Skin epidermis (tissue), 12 donors: ENCODE measurements at regions not wholly inside any gene's neighbourhood (a gene's known extent, or its start where the extent isn't known, plus 50 kb on each side); places are given as distances from the start of the nearest gene placed in this dataset.
A peak's percentile ranks its signal among the peaks of the same experiment; 100 is the strongest.
"Not testable (repeated sequence)": the region's sequence is repeated elsewhere in the genome, so short reads cannot be mapped to it uniquely, and the experiment has no call there.

Experiments used
- H3K27ac ChIP-seq, 21 experiments: fragments of 200-600 bp; sonication (generic) in 11 of 21; one replicate each; pipeline ENCODE4 v1.5.0; 2020; ENCODE audit warnings: mild to moderate bottlenecking in 3 of 21, inconsistent platforms in 2 of 21, moderate library complexity in 2 of 21
- H3K4me3 ChIP-seq, 7 experiments: fragments of 200-600 bp; sonication (generic) in 2 of 7; one replicate each; pipeline ENCODE4 v1.5.0; 2020; ENCODE audit warnings: inconsistent platforms in 2 of 7, mild to moderate bottlenecking in 2 of 7, moderate library complexity in 1 of 7

GRCh38 chr14:105982664-105983063 lies 456.3 kb downstream of the TMEM121 start:
- H3K4me3 ChIP-seq: no peak overlapping the region
- H3K27ac ChIP-seq: peak overlapping the region in 1 of 21 experiments; percentile 29

- Histone ChIP-seq H3K4me3 (no peak overlapping the region), H3K27ac (peak overlapping the region in 4 of 21 experiments; percentile 25 to 81 (median 58))
Measured at GRCh38 chr14:105986894-105987284, 460.5 kb downstream of the TMEM121 start.

DNA sequence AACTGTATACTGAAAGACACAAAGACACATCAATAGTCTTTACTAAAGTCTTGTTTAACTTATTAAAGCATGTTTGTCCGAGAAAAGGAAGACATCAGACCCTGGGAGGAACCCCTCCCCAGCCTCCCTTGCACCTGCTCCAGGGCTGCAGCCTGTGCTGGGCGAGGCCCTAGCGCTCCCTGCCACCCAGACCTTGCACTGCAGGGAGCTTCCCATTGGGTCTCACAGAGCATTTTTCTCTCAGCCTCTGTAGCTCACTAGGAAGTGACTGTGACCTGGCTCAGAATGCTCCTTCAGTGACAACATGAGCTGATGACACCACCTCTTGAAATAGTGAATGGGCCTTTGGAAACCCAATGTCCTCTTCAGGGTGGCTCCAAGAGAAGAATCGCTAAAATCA lies 461.2 kb downstream of the TMEM121 start:
- Histone ChIP-seq H3K4me3 (no peak overlapping the region), H3K27ac (peak overlapping the region in 3 of 21 experiments; percentile 27 to 71 (median 27))

DNA sequence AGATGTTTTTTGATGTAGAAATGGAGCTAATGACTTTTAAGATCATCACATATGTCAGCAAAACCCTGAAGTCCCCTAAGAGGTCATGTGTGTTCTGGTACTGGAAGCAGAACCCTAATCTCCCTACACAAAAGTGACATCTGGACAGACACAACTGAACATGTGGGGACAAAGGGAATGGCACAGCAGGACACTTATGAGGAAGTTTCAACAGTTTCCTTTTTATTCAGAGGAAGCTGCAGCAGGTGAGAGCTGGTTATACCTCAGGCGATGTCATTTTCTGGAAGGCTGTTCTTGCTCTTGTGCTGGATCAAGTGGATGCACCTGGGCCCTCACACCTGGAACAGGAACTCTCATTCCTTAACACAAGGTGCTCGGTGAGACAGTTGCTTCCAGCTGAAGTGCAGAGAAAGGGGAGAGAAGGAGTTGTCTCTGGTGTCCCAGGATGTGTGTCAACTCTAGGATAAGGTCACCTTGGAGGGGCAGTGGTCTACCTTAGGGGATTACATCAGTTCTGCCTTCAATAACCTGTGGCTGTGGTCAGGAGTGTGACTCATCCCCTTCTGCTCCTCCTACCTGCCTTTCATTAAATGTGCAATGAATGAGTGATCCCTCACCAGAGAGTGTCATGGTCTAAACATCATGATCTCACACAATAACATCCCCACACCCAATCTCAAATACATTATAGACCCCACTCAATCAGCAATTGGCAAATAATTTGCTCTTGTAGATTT lies 463.4 kb downstream of the TMEM121 start:
- no peak overlapping the region for H3K27ac ChIP-seq
- no peak overlapping the region for H3K4me3 ChIP-seq

DNA sequence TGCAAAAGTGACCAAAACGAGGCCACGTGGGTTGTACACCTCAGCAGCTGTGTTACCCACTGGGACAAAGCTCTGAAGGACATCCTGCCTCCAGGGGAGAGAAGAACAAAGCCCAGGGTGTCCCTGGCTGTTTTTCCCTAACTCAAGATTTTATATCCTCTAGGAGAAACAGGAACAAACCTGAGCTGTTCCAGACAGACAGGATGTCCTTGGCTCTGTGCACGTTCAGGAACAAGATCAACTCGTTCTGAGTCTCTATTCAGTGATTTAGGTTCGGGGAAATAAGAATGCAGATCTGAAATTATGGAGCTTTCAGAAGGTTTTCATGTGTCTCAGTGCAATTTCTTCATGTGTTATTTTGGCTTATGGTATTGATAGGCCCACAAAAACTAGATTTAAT lies 465.3 kb downstream of the TMEM121 start:
- not testable (repeated sequence) for H3K4me3 ChIP-seq, H3K27ac ChIP-seq

DNA sequence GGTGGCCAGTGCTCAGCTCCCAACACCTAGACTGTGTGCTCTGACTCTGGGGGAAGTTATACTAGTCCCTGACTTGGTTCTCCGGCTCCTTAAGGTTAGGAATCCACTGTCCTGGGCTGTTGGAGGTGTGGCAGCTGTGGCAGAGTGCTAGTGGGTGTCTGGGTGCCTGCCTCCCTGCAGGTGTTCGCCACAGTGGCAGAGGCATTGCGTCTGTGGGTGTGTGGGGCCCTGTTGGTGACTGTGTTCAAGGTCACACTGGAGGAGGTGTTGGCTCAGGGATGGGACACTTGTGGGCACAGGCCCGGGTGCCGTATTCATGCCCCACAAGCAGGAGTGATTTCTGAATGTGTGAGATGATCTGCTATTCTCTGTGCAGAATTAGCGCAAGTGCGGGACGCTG lies 467.4 kb downstream of the TMEM121 start:
- no peak overlapping the region for H3K4me3 ChIP-seq
- H3K27ac ChIP-seq: no peak overlapping the region

- H3K27ac ChIP-seq, H3K4me3 ChIP-seq: not testable (repeated sequence)
Measured at GRCh38 chr14:105995011-105995710, 468.8 kb downstream of the TMEM121 start.

GRCh38 chr14:105998597-105998996 lies 472.2 kb downstream of the TMEM121 start:
- H3K4me3 ChIP-seq: not testable (repeated sequence)
- H3K27ac ChIP-seq: peak overlapping the region in 1 of 21 experiments; percentile 23

DNA sequence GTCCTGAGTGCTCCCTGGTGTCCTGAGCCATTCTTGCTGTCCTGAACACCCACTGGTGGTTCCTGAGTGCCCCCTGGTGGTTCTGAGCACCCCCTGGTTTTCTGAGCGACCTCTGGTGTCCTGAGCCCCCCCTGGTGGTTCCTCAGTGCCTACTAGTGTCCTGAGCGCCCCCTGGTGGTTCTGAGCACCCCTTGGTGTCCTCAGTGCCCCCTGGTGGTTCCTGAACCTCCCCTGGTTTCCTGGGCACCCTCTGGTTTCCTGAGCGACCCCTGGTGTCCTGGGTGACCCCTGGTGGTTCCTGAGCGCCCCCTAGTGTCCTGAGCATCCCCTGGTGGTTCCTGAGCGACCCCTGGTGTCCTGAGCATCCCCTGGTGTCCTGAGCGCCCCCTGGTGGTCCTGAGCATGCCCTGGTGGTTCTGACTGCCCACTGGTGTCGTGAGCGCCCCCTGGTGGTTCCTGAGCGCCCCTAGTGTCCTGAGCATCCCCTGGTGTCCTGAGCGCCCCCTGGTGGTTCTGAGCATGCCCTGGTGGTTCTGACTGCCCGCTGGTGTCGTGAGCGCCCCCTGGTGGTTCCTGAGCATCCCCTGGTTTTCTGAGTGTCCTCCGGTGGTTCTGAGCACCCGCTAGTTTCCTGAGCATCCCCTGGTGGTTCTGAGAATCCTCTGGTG lies 473.1 kb downstream of the TMEM121 start:
- H3K4me3 ChIP-seq: no peak overlapping the region
- no peak overlapping the region for H3K27ac ChIP-seq

GRCh38 chr14:106000029-106000511 lies 473.7 kb downstream of the TMEM121 start:
- not testable (repeated sequence) for H3K27ac ChIP-seq, H3K4me3 ChIP-seq

DNA sequence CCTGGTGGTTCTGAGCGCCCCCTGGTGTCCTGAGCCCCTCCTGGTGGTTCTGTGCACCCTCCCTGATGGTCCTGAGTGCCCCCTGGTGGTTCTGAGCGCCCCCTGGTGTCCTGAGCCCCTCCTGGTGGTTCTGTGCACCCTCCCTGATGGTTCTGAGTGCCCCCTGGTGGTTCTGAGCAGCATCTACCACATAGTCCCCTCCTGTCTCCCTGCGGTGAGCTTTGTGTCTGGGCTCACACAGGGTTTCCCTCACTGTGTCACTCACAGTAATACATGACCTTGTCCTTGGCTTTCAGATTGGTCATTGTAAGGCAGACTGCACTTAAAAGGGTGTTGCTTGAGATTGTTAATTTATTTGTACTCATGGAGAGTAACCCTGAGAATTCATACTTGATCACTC lies 474.9 kb downstream of the TMEM121 start:
- not testable (repeated sequence) for H3K4me3 ChIP-seq, H3K27ac ChIP-seq

- H3K27ac ChIP-seq: no peak overlapping the region
- H3K4me3 ChIP-seq: no peak overlapping the region
Measured at GRCh38 chr14:106003351-106003750, 477.0 kb downstream of the TMEM121 start.

- H3K4me3 ChIP-seq: peak overlapping the region in 1 of 7 experiments; percentile 13
- H3K27ac ChIP-seq: peak overlapping the region in 6 of 21 experiments; percentile 31 to 94 (median 78)
Measured at GRCh38 chr14:106004937-106005795, 478.8 kb downstream of the TMEM121 start.

- H3K27ac ChIP-seq: peak overlapping the region in 1 of 21 experiments; percentile 94
- H3K4me3 ChIP-seq: not testable (repeated sequence)
Measured at GRCh38 chr14:106006043-106006442, 479.7 kb downstream of the TMEM121 start.

- H3K27ac ChIP-seq, H3K4me3 ChIP-seq: not testable (repeated sequence)
Measured at GRCh38 chr14:106006716-106007115, 480.3 kb downstream of the TMEM121 start.

GRCh38 chr14:106010783-106011182 lies 484.4 kb downstream of the TMEM121 start:
- no peak overlapping the region for H3K4me3 ChIP-seq

GRCh38 chr14:106011631-106012360 lies 485.4 kb downstream of the TMEM121 start:
- H3K4me3 ChIP-seq, H3K27ac ChIP-seq: not testable (repeated sequence)

More at GRCh38 chr14:106010783-106011182, 484.4 kb downstream of the TMEM121 start:
- no peak overlapping the region for H3K27ac ChIP-seq

GRCh38 chr14:106012361-106012725 lies 486.0 kb downstream of the TMEM121 start:
- not testable (repeated sequence) for H3K27ac ChIP-seq

GRCh38 chr14:106013879-106014376 lies 487.5 kb downstream of the TMEM121 start:
- Histone ChIP-seq H3K27ac (no peak overlapping the region), H3K4me3 (no peak overlapping the region)

More at GRCh38 chr14:106012361-106012725, 486.0 kb downstream of the TMEM121 start:
- not testable (repeated sequence) for H3K4me3 ChIP-seq
